Pons (tissue), 1 donor: ENCODE measurements at regions not wholly inside any gene's neighbourhood (a gene's known extent, or its start where the extent isn't known, plus 50 kb on each side); places are given as distances from the start of the nearest gene placed in this dataset.
"Not testable (repeated sequence)": the region's sequence is repeated elsewhere in the genome, so short reads cannot be mapped to it uniquely, and the experiment has no call there.

Experiments
- DNase-seq: peaks from one replicate; pipeline ENCODE4 v3.0.0-alpha.2; 2016; ENCODE audit warnings: low spot score

DNA sequence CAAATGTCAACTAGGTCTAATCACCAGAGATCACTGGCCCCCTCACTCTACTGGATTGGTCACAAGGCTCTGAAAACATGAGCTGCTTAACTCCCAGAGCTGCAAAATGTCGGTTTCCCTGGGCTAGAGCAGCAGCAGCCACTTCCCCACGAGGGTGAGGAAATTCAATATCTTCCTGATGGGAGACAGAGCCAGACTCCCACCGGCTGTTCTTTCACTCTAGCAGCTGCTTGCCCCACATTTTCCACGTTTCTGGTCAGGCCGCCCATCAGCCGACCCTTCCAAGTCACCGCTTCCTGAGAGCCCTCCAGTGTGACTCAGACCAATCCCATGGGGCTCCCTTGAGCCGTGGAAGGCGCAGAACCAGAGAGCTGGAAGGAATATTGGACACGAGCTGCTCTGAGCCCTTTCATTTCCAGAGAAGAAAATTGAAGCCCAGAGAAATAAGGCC, 227.0 kb downstream of the ADAMTS15 start:
- DNase-seq: no peak

DNA sequence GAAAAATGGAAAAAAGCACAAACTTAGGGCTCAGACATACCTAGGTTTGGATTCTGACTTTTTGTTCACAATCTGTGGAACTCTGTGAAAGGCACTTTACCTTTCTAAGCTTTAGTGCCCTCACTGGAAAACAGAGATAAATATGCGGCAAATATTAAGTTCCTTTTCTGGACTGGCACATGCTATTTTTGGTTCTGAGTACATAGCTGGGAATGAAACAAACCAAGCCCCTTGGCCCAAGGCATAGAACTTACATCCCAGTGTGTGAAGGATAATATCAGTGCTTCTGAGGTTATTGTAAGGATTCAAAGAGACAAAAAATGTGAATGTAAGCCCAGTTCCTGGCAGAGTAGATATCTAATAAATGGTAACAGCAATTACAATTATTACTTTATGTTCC, 227.5 kb downstream of the ADAMTS15 start:
- DNase-seq: no peak

DNA sequence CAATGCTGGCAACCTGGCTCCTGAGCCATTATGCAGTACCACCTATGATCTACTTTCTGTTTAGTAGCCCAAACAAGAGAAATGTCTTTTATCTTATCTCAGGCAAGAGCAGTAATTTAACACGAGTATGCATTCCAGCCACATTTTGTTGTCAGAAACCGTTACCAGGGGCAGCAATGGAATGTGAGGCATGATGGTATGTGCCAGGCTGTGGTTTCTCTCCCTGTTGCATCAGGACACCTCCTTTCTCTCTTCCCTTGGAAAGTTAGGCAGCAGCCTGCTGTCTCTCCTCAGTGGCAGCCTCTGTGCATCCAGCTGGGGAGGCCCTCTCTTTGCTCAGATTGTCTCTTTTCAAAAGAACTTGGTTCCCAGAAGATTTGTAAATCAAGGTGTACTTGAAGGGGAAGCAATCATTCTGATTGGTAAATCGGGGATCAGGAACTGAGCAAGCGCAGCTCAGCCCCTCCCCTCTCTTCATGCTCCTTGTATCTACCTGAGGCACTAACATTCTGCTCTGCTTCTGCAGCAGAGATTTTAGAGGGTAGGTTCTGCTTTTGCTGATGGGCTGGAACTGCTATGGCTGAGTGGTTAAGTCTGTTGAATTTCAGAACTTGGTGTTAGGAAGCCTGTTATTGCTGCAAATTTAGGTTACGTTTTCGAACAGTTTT, 229.2 kb downstream of the ADAMTS15 start:
- DNase-seq: no peak

GRCh38 chr11:130679247-130679646, 230.8 kb downstream of the ADAMTS15 start:
- DNase-seq: no peak

GRCh38 chr11:130682471-130682870, 233.8 kb downstream of the SNX19 start:
- DNase-seq: not testable (repeated sequence)

DNA sequence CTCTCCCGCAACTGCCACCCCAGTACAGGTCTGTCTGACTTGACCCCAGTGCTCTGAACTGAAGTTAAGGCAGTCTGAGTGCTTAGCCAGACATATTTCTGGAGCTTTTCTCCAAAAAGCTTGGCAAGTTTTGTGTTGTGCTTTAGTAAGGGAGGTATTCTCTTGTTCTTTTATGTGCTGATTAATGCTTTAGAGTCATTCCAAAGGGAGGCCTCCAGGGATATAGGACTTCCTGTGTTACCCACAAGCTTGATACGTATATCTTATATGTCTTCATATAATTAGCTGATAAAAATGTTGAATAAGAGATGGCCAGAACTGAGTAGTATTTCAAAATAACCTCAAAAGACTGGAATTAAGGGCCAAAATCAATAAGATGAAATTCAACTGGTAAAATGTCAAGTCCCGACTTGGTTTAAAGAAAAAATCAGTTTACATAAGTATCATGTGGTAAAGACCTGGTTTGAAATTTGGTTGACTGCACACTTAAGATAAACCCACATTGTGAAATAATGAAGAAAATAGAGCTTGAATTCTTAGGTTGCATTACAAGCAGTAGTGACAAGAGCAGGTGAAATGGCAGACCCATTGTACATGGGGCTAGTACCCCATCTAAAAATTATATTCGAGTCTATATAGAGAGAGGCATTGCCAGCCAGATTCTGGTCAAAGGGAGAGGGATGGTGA, 226.9 kb downstream of the SNX19 start:
- DNase-seq: no peak

- DNase-seq: no peak
Observed at GRCh38 chr11:130691581-130691980, 224.7 kb downstream of the SNX19 start.

DNA sequence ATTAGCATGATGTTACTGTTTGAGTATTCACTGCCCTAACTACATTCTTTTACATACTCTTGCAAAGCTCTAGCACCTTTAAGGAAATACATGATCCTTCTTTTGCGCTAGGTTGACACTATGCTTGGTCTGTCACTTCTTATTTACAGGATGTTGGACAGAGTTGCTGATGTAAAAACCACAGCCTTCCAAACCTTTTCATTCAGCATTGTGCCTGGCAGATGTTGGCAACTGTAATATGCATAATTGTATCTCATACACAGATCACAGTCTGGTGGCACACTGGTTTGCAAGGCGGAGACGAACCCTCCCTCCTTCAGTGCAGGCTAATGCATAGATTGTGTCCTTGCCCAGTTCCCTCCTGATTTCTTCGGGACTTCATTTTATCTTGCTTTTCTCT, 224.1 kb downstream of the SNX19 start:
- no peak for DNase-seq

GRCh38 chr11:130693543-130693942, 222.7 kb downstream of the SNX19 start:
- DNase-seq: no peak

DNA sequence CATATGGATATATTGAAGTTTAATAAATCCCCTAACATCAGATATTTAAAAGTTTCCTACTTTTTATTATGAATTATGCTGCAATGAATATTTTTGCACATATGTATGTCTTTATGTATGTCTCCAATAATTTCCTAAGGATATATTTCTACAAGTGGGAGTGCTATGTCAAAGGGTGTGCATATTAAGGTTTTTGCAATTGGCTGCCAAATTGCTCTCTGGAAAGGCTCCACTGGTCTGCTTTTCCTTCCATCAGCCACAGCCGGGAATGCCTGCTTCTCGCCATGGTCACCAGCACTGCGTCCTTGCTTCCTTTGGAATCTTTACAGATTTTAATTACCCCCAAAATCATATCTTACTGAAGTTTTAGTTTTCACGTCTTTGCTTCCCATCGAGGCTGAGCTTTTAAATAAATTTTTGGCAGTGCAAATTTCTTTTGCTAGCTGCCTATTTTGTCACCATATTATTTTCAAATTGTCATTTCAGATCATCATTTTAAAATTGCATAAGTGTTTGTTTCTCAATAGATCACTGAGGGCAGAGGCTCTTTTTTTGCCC, 221.7 kb downstream of the SNX19 start:
- DNase-seq: no peak

GRCh38 chr11:130698174-130698573, 218.1 kb downstream of the SNX19 start:
- DNase-seq: no peak

GRCh38 chr11:130699561-130699960, 216.7 kb downstream of the SNX19 start:
- no peak for DNase-seq

DNA sequence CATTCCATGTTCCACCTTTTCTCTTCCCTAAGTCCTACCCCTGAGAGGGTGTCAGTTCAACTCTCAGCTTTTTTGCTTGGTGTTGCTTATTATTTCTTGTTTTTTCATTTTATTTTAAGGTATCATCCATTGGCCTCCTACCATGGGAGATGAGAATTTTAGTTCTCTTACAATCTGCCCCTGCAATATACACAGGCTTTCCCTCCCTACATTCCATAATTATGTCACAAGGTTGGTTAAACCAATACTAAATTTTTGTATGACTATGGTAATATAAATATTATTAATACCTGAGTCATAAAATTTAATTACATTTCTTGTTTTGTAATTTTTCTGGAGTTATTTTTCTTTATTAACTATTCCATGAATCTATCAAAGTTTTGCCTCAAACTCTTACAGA, 216.2 kb downstream of the SNX19 start:
- no peak for DNase-seq

GRCh38 chr11:130703489-130704190, 212.6 kb downstream of the SNX19 start:
- no peak for DNase-seq

DNA sequence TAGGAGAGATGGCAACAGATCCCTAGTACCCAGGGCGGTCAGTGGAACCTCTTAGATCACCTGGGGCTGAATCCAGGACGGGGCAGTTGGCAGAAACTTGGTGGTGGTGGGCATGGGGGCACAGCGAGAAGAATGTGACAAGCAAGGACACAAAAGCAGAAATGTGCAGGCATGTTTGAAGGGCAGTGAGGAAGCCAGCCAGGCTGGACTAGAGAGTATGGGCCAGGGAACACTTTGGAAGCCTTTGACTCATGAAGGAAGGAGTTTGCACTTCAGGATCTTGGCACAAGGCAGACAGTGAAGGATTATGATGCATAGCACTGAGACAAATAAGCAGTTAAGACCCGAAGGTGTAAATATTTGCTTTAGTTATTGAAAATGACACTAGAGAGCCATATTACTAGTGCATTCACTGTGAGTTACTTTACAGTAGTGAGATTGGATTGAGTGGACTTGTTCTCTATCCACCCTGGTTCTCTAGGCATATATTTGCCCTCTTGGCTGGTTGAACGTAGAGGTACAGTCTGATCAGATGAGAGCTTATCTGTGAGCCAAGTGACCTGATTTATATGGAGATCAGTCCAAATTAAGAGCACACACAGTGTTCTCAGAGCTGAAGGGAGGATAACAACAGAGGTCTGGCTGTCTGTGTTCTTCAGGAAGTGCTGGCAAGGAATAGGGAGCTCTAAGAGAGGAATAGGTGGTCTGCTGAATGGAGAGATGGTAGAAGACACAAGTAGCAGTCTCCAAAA, 210.4 kb downstream of the SNX19 start:
- DNase-seq: no peak

DNA sequence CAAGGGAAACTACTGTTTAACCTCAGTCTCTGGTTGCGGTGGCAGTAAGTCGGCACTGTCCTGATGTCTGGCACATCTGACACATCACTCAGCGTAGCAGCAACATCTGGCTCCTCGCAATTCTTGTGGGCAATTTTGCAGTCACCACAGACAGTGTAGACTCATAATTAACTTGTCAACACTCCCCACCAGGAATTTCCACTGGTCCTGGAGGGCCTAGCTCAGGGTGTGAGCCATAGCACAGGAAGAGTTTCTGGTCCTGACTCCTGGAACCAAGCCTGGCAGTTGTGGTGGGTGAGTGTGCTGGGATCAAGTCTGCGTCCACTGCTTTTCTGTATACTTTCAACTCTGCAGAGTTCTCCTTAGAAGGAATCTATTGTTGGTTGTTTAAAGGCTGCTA, 209.7 kb downstream of the SNX19 start:
- DNase-seq: no peak

DNA sequence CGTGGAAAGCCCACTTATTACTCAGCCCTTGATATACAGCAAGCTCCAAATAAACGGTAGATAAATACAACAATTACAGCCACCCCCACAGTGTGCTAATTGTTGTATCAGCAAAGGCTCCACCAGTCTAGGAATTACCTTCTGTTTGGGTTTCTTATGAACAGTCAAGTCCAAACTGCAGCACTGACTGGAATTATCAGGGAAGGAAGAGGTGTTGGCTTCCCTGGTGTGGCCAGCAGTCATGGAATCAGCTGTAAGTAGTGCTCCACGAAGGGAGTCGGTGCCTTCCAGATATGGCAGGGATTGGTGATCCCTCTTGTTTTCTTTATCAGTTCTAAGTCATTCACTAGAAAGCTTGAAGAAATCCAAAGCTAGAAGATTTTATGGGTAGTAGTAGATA, 209.1 kb downstream of the SNX19 start:
- DNase-seq: no peak

DNA sequence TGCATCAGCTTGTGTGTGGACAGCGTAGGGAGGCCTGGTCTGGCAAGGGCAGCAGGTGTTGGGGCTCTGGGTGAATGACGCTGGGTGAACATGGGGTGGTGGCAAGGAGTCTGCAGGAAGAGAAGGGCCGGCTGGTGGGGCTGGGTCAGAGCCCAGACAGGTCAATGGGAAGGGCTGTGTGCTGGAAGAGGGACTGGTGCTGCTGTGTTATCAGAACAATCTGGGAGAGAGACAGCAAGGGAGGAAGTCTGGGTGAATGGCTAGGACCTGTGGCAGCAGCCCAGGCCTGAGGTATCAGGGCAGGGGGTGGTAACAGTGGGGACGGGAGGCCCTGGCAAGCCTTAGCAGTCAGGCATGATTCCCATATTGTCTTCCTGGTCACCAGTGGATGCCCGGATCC, 206.7 kb downstream of the SNX19 start:
- no peak for DNase-seq

DNA sequence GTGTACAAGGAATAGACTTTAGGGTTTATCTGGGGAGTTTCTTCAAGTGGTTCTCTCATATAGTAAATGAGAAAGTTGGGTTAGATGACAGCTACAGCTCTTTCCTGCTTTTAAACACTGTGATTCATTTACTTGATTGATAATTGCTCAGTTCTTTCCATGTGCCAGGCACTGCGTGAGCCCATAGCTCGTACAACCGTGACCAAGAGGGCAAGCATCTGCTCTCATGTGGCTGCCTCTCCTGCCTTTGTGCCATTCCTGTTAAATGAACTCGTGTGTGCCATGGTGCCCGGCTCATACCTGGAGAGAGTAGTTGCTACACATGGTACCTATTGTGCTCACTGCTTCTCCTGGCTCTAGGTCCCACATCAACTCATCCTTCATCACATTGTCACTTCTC, 206.3 kb downstream of the SNX19 start:
- DNase-seq: no peak

- no peak for DNase-seq
Observed at GRCh38 chr11:130710497-130711012, 205.7 kb downstream of the SNX19 start.

DNA sequence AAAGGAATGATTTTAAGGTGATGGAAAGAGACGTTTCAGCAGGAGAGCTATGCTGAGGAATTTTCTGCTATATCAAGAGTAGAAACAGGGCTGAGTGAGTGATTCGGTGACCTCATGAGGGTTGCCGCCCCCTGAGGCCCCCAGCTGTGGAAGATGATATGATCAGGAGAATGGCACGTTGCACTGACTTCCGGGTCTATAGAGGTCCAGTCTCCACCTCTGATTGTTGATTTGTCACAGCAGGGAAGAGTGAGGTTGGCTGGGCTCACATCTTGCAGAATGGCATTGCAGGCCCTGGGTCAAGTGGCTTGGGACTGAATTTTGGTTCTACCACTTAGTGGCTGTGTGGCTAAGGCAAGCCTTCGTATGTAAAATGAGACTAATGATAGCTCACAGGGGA, 205.1 kb downstream of the SNX19 start:
- DNase-seq: no peak

DNA sequence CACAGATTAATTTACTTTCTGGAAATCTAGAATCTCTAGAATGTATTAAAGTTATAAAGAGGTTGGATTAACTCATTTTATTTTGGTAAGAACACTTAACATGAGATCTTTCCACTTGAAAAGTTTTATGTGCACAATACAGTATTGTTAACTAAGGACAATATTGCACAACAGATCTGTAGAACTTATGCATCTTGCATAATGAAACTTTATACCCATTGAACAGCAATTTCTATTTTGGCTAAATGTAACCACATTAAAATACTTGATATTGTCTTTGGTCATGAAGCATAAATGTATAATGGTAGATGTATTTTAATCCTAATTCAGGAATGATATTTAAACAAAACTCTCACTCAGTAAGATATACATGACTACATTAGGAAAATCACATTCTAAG, 203.8 kb downstream of the SNX19 start:
- DNase-seq: no peak
